Sigmoid colon (tissue), 6 donors: ENCODE measurements at regions not wholly inside any gene's neighbourhood (a gene's known extent, or its start where the extent isn't known, plus 50 kb on each side); places are given as distances from the start of the nearest gene placed in this dataset.
"Not testable (repeated sequence)": the region's sequence is repeated elsewhere in the genome, so short reads cannot be mapped to it uniquely, and the experiment has no call there.

ENCODE experiments used
- DNase-seq: peaks from one replicate; pipeline ENCODE4 v3.0.0-alpha.2; 2019
- H3K27ac ChIP-seq, 4 donors: fragments of 200-600 bp; sonication (generic); one replicate each; pipeline ENCODE4 v1.5.1; 2016 to 2019; ENCODE audit warnings: mild to moderate bottlenecking in 1 of 4
- H3K27me3 ChIP-seq, 3 donors: fragments of 200-600 bp; sonication (generic); one replicate each; pipeline ENCODE4 v1.5.1; 2019; ENCODE audit warnings: mild to moderate bottlenecking in 1 of 3
- H3K36me3 ChIP-seq, 4 donors: fragments of 200-600 bp; sonication (generic); one replicate each; pipeline ENCODE4 v1.5.1; 2016 to 2019
- H3K4me1 ChIP-seq, 4 donors: fragments of 200-600 bp; sonication (generic); one replicate each; pipeline ENCODE4 v1.5.1; 2017 to 2019
- H3K4me3 ChIP-seq, 4 donors: fragments of 200-600 bp; sonication (generic); one replicate each; pipeline ENCODE4 v1.5.1; 2017 to 2019; ENCODE audit warnings: mild to moderate bottlenecking in 2 of 4, moderate library complexity in 1 of 4
- H3K9me3 ChIP-seq, 4 donors: fragments of 200-600 bp in 3 of 4; sonication (generic) in 3 of 4; one replicate each; pipeline versions ENCODE4 v1.5.1 to v1.6.1; 2013 to 2019
- EP300 ChIP-seq, 4 donors: sonication (generic); formaldehyde crosslinking; IDR thresholded peaks; one replicate each; pipeline ENCODE4 v1.6.1; 2017; ENCODE audit warnings: antibody characterized with exemption in 4 of 4
- POLR2A ChIP-seq, 2 donors: fragments of 450-650 bp; IDR thresholded peaks; one replicate each; pipeline ENCODE4 v1.6.1; 2016; ENCODE audit warnings: antibody characterized with exemption in 2 of 2, mild to moderate bottlenecking in 2 of 2, moderate library complexity in 2 of 2
- POLR2AphosphoS5 ChIP-seq, 4 donors: sonication (generic); formaldehyde crosslinking; IDR thresholded peaks; one replicate each; pipeline ENCODE4 v1.6.1; 2017; ENCODE audit warnings: antibody characterized with exemption in 4 of 4
- WGBS, 2 donors: extraction: QIAGEN DNeasy Blood & Tissue Kit; methylation state at CpG; one replicate each; pipeline ENCODE4 v1.1.7; 2013; 5-methylcytosine and 5-hydroxymethylcytosine counted together
- intact Hi-C: fragments of 100-400 bp; cut with DNase I; formaldehyde crosslinking; loops from one replicate; pipeline ENCODE4 v1.15.1; 2023
- TF ChIP-seq, protein P1 (sequence below), 4 experiments: fragments of 450-650 bp in 3 of 4; fragments of 200-600 bp in 1 of 4; IDR thresholded peaks; one replicate each; pipeline ENCODE4 v1.5.1; 2016 to 2019; ENCODE audit warnings: antibody characterized with exemption in 4 of 4, mild to moderate bottlenecking in 3 of 4, moderate library complexity in 2 of 4
- donor health status: healthy with polysubstance abuse.
- donor health status: healthy.

GRCh38 chr5:34436761-34437501 lies 219.2 kb upstream of the RAI14 start:
- no peaks in the 10 kb centered on the region for H3K4me1 ChIP-seq
- TF ChIP-seq EP300 (IDR thresholded peaks at IDR 0.05) (no peak), POLR2A (IDR thresholded peaks at IDR 0.05) (no peak), POLR2AphosphoS5 (IDR thresholded peaks at IDR 0.05) (no peak)
- TF ChIP-seq, protein P1, sequence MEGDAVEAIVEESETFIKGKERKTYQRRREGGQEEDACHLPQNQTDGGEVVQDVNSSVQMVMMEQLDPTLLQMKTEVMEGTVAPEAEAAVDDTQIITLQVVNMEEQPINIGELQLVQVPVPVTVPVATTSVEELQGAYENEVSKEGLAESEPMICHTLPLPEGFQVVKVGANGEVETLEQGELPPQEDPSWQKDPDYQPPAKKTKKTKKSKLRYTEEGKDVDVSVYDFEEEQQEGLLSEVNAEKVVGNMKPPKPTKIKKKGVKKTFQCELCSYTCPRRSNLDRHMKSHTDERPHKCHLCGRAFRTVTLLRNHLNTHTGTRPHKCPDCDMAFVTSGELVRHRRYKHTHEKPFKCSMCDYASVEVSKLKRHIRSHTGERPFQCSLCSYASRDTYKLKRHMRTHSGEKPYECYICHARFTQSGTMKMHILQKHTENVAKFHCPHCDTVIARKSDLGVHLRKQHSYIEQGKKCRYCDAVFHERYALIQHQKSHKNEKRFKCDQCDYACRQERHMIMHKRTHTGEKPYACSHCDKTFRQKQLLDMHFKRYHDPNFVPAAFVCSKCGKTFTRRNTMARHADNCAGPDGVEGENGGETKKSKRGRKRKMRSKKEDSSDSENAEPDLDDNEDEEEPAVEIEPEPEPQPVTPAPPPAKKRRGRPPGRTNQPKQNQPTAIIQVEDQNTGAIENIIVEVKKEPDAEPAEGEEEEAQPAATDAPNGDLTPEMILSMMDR (IDR thresholded peaks at IDR 0.05) = no peak
- H3K36me3 ChIP-seq = no peaks in the 10 kb centered on the region
- H3K4me3 ChIP-seq = no peak overlapping the region
- no peak overlapping the region for H3K27ac ChIP-seq
- no peak for DNase-seq
- WGBS, 2 donors = 77 to 85% methylated on average over 4 of the region's 4 CpGs
- H3K27me3 ChIP-seq = no peaks in the 10 kb centered on the region
- no peaks in the 10 kb centered on the region for H3K9me3 ChIP-seq
- intact Hi-C loops = no loop called here

- no peak overlapping the region for H3K27ac ChIP-seq
- WGBS, 2 donors = 73 to 77% methylated on average over 7 of the region's 7 CpGs
- no peaks in the 10 kb centered on the region for H3K36me3 ChIP-seq
- DNase-seq = no peak
- H3K4me3 ChIP-seq = no peak overlapping the region
- no peaks in the 10 kb centered on the region for H3K27me3 ChIP-seq
- intact Hi-C loops = no loop called here
- H3K9me3 ChIP-seq = no peaks in the 10 kb centered on the region
- no peaks in the 10 kb centered on the region for H3K4me1 ChIP-seq
- TF ChIP-seq POLR2AphosphoS5 (IDR thresholded peaks at IDR 0.05) (no peak), POLR2A (IDR thresholded peaks at IDR 0.05) (no peak), EP300 (IDR thresholded peaks at IDR 0.05) (no peak)
- TF ChIP-seq, protein P1 (IDR thresholded peaks at IDR 0.05) = no peak
Observed at GRCh38 chr5:34439601-34440000, 216.5 kb upstream of the RAI14 start.

GRCh38 chr5:34441767-34442166 lies 214.4 kb upstream of the RAI14 start:
- H3K36me3 ChIP-seq, H3K9me3 ChIP-seq, H3K27me3 ChIP-seq, H3K4me3 ChIP-seq, DNase-seq, H3K27ac ChIP-seq, H3K4me1 ChIP-seq, intact Hi-C loops: not testable (repeated sequence)
- WGBS, 2 donors = 98% methylated on average over 1 of the region's 1 CpG

- Histone ChIP-seq H3K4me3 (no peak overlapping the region), H3K27ac (no peak overlapping the region), H3K4me1 (no peaks in the 10 kb centered on the region), H3K27me3 (no peaks in the 10 kb centered on the region), H3K9me3 (no peaks in the 10 kb centered on the region), H3K36me3 (no peaks in the 10 kb centered on the region)
- TF ChIP-seq EP300 (IDR thresholded peaks at IDR 0.05) (no peak), POLR2A (IDR thresholded peaks at IDR 0.05) (no peak), POLR2AphosphoS5 (IDR thresholded peaks at IDR 0.05) (no peak)
- TF ChIP-seq, protein P1 (IDR thresholded peaks at IDR 0.05) = no peak
- DNase-seq = no peak
- 36 to 44% methylated on average over 3 of the region's 3 CpGs for WGBS, 2 donors
- intact Hi-C loops = no loop called here
Observed at GRCh38 chr5:34447424-34447823, 208.7 kb upstream of the RAI14 start.

- TF ChIP-seq EP300 (IDR thresholded peaks at IDR 0.05) (no peak), POLR2A (IDR thresholded peaks at IDR 0.05) (no peak), POLR2AphosphoS5 (IDR thresholded peaks at IDR 0.05) (no peak)
- TF ChIP-seq, protein P1 (IDR thresholded peaks at IDR 0.05) = no peak
- DNase-seq = no peak
- intact Hi-C loops = no loop called here
- WGBS, 2 donors = 87 to 89% methylated on average over 3 of the region's 3 CpGs
- no peaks in the 10 kb centered on the region for H3K36me3 ChIP-seq
- H3K9me3 ChIP-seq = no peaks in the 10 kb centered on the region
- H3K27me3 ChIP-seq = no peaks in the 10 kb centered on the region
- no peaks in the 10 kb centered on the region for H3K4me1 ChIP-seq
- no peak overlapping the region for H3K4me3 ChIP-seq
- H3K27ac ChIP-seq = no peak overlapping the region
Observed at GRCh38 chr5:34449639-34450038, 206.5 kb upstream of the RAI14 start.
